ENCODE measurements at regions not wholly inside any gene's neighbourhood (a gene's known extent, or its start where the extent isn't known, plus 50 kb on each side); places are given as distances from the start of the nearest gene placed in this dataset.

DNA sequence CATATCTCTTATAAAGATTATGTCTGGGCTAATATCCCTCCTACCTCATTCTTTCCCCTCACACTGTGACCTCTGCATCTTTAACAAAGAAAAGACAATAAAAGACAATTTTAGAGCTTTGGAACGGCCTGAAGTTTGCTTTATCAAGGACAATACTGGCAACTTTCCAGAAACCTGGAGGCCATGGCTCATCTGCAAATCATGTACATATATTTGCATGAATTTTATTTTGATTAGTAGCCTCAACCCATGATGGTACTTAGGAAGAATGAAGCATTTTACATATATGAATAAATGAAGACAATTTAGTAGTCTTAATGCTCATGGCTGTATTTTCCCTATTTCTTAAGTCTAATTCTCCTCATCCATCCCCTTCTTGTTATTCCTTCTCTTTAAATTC is 612.2 kb upstream of the CXADR start:
- DNase-seq (ENCODE audit: low read depth in 2 of 2): no peak

DNA sequence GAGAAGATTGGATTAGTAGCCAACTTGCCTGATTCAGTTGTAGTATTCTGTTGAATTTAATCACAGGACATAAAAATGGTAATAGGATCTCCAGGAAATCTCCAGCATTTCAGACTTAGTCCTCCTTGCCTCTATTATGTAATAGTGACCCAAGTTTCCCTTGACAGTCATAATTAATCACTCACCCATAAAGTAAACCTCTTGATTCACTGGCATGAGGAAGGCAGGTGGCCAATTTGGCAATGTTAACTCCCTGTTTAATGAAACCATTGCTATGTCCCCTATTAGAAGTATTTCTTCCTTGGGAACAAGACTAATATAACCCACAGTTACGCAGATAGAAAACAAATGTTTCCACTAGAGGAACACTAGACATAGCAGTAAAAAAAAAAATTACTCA is 604.8 kb upstream of the CXADR start:
- DNase-seq (ENCODE audit: low read depth in 2 of 2): no peak

DNA sequence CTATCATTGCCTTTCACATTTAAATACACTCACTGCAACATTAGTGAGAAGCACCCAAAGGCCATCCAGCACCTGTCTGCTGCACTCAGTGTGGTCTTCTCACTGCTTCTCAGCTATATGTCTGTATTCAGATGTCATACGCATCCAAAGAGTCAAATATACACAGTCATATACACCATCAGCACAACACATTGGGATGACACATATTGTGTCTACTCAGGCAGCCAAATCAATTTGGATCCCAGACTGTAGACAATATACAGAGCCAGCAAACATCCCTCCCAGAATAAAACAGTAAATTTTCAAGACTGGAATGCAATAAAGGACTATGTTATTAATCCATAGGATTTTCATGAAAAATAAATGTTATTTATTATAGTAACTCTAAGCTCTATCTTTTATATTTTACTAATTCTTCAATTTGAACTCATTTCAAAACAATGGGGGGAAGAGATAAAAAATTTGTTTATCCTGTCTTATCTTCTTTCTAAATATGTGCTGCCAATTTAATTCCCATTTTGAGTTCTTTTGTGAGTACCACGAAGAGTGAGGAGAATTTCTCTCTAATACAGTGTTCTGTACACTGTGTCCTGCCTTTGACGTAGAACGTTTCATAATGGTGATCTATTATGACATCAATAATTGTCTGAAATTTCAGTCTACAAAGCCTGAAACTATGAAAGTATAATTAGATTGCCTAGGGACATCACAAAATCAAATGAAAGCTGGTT is 602.2 kb upstream of the CXADR start:
- DNase-seq (ENCODE audit: low read depth in 2 of 2): no peak

DNA sequence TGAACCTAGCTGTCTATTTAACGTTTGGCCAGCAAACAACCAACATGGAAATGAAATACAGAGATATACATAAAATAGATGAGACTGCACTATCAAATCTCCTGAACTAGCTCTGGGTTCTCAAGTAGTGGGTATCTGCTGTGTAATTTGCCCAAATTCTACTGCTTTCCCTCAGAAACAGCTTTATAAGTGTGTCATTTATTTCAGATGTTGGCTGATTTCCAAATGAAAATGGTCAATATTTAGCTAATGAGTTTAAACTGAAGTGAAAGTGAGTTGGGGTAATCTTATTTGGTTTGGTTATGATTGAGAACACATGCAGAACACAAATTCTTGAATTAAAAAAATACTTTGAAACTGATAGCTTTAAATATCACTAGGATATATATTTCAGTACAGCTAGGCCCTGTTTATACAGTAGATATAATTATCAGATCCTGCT is 601.7 kb upstream of the CXADR start:
- no peak for DNase-seq (ENCODE audit: low read depth in 2 of 2)

DNA sequence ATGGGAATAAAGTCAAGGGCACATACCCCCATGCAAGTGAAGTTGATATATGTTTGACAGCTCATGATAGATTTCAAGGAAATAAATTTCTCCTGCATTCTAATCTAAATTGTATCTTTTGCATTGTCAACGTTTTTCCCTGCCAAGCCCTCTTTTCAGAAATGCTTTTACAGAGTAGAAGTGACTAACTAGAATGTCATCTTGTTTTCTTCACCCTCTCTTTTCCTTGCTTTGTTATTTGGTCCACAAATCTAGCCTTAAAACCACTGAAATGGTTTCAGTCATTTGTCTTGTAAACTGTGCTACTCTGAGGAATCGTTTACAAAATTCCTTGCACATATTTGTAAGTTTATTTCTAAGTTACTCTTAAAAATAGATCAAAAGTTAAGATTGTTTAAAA is 600.8 kb upstream of the CXADR start:
- DNase-seq (ENCODE audit: low read depth in 2 of 2): no peak

DNA sequence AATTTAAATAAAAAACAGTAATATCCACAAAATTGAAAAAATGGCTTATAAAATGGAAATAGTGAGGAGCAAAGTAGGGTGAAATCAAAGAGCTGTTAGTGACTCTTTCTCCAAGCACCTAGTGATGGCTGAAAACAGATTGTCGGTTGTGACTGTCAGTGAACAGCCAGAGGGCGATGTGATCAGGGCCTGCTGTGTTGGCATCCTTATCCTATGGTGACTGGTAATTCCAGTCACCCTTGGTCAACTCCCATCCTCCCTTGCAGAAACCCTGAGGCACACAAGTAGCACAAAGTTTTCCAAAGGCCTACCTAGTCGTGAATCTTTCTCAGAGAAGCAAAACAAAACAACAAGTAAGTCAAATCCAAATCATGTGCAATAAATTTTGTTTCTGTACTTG is 599.8 kb upstream of the CXADR start:
- no peak for DNase-seq (ENCODE audit: low read depth in 2 of 2)

DNA sequence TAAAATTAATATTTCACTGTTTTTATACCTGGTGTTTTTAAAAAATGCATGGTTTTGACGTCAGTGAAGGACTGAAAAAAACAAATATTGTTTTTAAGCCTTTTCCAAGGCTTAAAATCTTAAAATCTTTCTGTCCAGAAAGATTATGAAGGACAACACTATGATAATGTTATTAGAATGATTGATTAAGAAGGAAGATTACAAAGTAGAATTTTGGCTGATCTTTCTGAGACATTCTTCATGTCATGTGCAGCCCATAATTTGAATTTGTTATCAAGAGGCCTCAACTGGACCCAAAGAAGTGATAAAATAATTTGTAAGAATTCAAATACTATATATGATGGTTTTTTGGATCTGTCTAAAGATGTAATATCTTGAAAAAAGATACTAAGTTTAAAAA is 584.4 kb upstream of the CXADR start:
- DNase-seq (ENCODE audit: low read depth in 2 of 2): no peak

DNA sequence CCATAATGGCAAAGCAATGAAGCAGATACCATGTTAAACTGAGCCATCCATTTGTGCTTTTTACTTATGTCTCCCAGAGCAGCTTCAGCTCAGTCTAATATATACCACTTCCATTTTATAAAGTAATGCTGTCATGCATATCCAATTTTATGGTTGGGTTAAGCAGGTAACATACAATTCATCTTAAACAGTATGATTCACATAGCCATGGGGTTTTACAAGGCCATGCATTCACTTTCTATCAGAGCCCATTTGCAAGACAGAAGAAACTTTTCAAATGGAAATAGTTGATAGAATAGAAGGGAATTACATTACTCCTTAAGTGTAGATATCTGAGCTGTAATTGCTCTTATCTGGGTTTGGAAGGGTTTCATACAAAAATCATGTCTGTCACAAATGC is 580.5 kb upstream of the CXADR start:
- no peak for DNase-seq (ENCODE audit: low read depth in 2 of 2)

DNA sequence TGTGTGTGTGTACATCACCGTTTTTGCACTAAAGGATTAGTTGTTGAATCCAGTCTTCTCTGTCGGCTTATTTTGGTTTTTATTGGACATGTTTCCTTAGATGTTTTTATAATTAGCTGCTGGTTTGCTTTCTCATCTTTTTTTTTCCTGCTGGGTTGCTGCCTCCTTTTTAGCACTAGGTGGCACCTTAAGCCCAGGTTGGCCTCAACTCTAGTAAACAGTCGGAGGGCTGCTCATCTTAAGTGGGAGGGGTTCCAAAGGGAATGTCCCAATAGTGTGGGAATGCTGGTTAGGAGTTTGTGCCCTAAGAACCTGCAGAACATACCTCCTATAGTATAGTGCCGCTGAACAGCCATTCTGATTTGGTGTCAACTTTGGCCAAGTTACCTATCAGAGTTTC is 570.1 kb upstream of the CXADR start:
- no peak for DNase-seq (ENCODE audit: low read depth in 2 of 2)

DNA sequence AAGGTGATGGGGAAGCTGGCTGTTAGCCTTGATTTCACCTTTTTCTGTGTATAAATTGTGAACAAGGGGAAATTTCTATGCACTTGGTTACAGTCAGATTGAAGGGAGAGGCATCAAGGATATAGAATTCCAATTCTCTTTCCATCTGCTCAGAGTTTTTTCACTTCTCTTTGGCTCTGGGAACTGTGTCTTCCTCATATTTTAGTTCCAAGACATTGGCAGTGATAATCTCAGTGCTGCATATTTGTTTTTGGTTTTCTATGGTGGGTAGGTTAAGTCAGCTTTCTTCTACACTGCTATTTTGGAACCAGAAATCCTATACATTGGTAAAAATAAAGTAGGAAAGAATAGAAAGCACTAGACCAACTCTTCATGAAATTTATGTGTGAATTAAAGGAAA is 569.6 kb upstream of the CXADR start:
- no peak for DNase-seq (ENCODE audit: low read depth in 2 of 2)

DNA sequence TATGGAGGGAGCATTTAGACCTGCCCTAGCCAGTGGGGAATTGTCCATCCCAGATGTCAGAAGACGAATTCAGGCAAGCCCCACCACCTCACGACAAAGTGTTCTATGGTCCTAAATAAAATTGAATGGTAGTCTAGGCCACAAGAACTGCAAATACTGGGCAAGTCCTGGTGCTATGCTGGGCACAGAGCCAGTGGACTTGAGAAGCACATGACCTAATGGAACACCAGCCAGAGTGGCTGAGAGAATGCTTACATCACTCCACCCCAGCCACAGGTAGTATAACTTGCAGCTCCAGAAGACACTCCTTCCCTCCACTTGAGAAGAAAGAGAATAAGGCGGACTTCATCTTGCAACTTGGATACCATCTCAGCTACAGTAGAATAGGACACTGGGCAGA is 567.3 kb upstream of the CXADR start:
- DNase-seq (ENCODE audit: low read depth in 2 of 2): no peak

DNA sequence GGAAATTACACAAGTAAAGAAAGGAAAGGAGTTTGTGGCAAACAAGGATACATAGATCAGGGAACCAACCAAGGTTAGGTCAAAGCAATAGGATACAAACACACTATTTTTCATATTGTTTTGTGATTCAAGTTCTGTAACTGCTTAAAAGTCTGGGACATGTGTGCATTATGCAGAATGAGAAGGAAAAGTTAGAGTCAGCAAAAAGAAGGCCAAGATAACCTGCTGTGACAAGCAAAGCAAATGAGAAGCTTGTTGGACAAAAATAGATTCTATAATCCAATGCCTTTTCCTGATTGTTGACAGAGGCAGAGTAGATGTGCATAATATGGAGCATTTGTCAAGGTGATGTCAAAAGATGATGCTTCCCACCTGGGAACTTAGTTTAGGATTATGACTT is 556.0 kb upstream of the CXADR start:
- DNase-seq (ENCODE audit: low read depth in 2 of 2): no peak

DNA sequence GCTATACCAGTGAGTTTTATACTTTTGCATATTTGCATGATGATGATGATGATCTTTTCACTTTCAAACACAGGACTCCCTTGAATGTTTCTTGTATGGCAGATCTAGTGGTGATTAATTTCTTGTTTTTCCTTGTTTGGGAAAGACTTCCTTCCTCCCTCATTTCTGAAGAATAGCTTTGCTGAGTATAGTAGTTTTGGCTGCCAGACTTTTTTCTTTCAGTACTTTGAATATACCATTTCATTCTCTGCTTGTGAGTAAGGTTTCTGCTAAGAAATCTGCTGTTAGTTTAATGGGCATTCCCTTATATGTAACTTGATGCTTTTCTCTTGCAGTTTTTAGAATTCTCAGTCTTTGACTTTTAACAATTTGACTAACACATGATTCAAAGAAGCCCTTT is 547.4 kb upstream of the CXADR start:
- DNase-seq (ENCODE audit: low read depth in 2 of 2): no peak

DNA sequence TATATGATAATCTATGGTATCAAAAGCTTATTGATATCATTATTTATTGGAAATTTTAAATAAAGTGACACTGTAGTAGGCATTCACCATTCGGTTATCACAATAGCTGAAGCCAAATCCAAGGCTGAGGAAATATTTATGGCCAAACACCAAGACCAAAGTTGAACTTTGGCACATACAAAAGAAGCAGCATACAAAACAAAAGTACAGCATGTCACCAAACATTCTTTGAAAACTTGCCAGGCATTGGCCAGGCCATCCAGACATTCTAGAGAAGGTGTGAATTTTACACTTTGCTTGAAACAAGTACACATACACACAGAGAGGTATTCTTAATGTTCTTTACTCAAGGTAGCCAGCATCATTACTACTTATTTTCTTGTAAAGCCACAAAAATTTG is 544.4 kb upstream of the CXADR start:
- DNase-seq (ENCODE audit: low read depth in 2 of 2): no peak

DNA sequence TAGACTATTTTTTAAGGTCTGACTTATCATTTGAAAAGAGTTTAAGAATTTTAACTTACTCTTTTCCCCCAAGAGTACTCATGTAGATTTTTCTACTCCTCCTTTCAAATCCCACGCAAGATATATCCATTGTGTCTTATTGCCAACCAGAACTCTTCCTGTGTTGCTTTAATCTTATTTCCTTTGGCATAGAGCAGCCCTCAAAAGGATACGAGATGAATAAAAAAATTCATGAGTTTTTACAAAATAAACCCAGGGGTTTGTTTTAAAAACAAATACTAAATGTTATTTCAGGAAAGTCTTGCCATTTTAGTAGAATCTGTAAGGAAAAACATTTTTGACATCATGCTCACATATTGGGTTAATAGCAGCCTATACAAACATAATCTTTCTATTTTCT is 543.2 kb upstream of the CXADR start:
- DNase-seq (ENCODE audit: low read depth in 2 of 2): no peak

DNA sequence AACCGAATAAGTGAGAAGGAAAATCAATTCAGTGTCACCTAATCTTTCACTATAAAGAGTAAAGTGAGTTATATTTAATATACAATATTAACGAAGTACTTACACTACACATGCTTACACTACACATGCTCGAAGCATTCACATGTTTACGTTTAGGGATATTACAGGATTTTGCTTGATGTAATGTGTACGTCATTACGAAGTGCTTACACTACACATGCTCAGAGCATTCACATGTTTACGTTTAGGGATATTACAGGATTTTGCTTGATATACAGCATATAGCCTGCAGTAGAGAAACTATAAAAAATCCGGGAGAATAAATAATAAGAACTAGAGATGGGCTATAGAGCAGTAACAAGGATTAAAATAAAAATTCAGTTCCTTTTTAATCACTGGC is 538.8 kb upstream of the CXADR start:
- DNase-seq (ENCODE audit: low read depth in 2 of 2): no peak

DNA sequence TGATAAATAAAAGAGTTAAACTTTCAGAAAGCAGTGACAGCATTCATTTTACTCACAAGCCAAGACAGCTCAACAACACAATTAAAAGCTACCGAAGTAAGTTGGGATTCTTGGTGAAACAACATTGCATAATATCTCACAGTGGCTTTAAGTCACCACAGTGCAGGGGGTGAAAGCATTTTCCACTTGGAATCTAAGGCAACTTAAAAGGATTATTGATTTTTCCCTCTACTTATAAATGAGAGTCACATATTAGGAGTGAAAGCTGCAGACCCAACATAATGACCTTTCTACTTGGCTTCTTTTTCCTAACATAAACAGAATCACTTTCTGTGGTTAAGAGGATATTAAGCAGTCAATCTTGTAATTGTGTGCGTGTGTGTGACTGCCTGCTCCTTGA is 536.6 kb upstream of the CXADR start:
- DNase-seq (ENCODE audit: low read depth in 2 of 2): no peak

DNA sequence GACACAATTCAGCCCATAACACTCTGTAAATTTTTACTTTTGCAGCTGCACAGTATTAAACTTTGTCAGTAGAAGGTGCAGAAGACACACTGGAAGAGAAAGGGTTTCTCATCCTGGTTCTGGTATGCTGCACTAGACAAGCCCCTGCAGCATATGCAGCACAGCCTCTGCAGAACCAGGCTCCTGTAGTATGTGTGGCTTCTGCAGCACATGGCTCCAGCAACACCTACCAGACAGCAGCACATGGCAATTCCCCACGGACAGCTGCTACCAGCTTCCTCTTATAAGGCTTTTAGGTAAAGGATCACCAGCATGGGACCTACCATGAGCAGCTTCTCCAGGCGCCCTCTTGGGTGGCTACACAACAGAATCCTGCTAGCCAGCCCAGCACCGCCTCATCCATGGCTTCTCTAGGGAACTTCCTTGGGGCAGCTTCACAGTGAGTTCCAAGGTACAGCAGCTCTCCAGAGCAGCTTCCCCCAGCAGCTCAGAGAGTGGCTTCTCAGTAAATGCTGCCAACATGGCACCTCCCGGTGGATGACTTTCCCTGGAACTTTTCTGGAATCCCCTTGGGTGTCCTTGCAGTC is 534.4 kb upstream of the CXADR start:
- DNase-seq (ENCODE audit: low read depth in 2 of 2): no peak

DNA sequence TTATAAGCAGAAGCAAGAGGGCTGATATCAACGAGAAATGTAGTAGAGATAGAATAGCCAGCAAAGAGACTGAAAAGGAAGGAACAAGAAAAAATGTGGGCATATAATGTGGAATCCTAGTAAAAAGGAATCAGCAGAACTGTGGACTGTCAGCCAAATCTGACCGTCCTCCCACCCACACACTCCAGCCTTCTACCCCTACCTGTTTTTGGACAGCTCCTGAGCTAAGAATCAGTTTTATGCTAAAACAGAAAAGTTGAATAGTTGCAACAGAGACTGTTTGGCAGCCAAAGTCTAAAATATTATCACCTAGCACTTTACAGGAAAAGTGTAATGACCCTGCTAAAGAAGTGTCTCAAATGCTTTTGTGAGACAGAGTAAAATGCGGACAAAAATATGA is 533.3 kb upstream of the CXADR start:
- DNase-seq (ENCODE audit: low read depth in 2 of 2): no peak

DNA sequence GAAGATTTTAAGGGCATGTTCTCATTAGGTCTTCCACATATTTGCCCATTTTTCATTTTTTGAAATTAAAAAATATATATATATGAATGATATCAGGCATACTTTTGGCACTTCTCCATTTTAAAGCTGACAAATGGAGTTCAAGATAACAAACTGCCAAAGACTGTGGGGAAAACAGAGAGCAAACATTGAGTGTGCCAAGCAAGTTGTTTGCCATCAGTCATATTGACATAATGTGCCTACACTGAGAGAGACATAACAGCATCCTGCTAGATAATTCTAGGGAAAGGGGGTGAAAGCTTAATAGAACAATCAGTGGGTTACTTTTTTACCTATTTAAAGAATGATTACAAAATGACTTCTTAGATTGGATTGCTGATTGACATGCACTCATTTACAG is 529.4 kb upstream of the CXADR start:
- DNase-seq (ENCODE audit: low read depth in 2 of 2): no peak

DNA sequence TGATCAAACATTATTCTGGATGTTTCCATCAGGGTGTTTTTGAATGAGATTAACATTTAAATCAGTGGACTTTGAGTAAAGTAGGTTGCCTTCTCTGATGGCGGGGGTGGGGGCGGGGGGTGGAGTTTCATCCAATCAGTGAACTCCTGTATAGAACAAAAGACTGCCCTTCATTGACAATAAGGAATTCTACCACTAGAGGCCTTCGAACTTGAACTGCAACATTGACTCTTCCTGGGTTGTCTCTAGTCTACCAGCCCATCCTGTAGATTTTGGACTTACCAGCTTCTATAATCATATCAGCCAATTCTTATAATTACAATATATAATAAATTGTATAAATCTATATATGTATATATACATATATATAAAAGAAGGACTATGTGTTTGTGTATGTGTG is 520.4 kb upstream of the CXADR start:
- DNase-seq (ENCODE audit: low read depth in 2 of 2): no peak

DNA sequence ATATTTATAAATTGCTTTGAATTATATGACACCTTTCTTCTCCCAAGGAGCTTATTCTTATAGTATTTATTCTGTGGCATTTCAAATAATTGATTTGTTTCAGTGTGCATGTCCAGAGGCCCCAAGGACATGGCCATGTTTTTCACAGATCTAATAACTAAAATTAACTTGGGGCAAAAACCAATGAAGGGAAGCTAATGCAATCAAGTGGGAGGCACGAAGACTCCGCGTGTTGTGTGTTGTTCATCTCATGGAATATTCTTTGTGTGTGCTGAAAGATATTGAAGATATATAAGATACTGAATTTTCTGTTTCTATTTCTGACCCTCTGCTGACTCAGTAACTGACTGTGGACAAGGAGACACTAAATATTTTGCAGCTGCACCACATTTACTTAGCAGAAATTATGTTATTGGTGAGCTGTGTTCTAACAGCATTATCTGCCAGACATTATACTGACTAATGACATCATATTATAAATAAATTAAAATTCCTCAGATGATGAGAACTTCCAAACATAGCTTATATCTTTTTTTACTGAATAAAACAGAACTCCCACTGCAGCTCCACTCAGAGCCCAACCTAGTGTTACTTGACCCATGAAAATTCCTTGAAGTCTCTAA is 519.3 kb upstream of the CXADR start:
- no peak for DNase-seq (ENCODE audit: low read depth in 2 of 2)

DNA sequence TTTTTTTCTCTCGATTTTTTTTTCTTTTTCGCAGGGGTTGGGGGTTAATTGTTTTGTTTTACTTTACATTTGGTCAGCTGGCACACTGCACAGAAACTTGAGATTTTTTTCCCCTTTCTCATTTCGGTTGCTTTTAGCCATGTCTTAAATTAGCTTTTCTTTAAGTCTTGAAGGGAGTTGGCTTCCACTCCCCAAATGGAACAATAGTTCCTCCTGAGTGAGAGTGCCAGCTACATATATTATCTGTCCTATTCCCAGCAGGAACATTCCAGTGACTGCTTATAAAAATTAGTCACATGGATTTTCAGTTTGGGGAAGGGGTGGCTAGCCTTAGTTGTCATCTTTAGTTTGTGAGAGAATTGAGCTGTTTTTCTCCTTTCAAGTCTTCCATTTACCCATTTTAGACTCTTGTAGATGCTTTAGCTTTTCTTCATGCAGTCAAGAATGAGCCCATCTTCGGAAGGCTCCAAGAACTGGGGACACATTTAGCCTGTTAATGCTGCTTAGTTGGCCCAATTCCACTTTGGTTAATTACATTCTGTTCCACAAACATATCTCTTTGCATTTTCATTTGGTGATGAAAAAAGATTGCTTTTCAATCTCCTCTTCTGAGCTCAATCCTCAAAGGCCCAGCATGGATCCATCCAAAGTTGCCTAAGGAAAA is 510.1 kb upstream of the CXADR start:
- no peak for DNase-seq (ENCODE audit: low read depth in 2 of 2)
